Muscle layer of duodenum (tissue), 2 donors: ENCODE measurements at regions not wholly inside any gene's neighbourhood (a gene's known extent, or its start where the extent isn't known, plus 50 kb on each side); places are given as distances from the start of the nearest gene placed in this dataset.

Experiments used
- H3K27ac ChIP-seq: one replicate; pipeline ENCODE4 v1.7.0; 2013; ENCODE audit warnings: mild to moderate bottlenecking, low read length
- H3K27me3 ChIP-seq: one replicate; pipeline ENCODE4 v1.7.0; 2013; ENCODE audit warnings: low read depth, mild to moderate bottlenecking, control low read depth, low read length
- H3K36me3 ChIP-seq, 2 donors: one replicate each; pipeline ENCODE4 v1.7.0; 2013; ENCODE audit warnings: low read length in 2 of 2, control low read depth in 1 of 2, mild to moderate bottlenecking in 1 of 2; ENCODE audit not compliant: insufficient read depth in 2 of 2, control insufficient read depth in 1 of 2
- H3K4me1 ChIP-seq, 2 donors: one replicate each; pipeline ENCODE4 v1.7.0; 2013; ENCODE audit warnings: low read length in 2 of 2, mild to moderate bottlenecking in 2 of 2, control low read depth in 1 of 2, moderate library complexity in 1 of 2; ENCODE audit not compliant: insufficient read depth in 2 of 2, control insufficient read depth in 1 of 2
- H3K4me3 ChIP-seq, 2 donors: one replicate each; pipeline ENCODE4 v1.7.0; 2013; ENCODE audit warnings: low read length in 2 of 2, low read depth in 1 of 2, mild to moderate bottlenecking in 1 of 2
- H3K9me3 ChIP-seq, 2 donors: one replicate each; pipeline ENCODE4 v1.7.0; 2013; ENCODE audit warnings: low read length in 2 of 2, control low read depth in 1 of 2, mild to moderate bottlenecking in 1 of 2; ENCODE audit not compliant: control insufficient read depth in 1 of 2
- donor health status: healthy.

GRCh38 chr9:82331079-82331478 lies 342.5 kb downstream of the SPATA31D1 start:
- H3K4me3 ChIP-seq: no peak overlapping the region

GRCh38 chr9:82332018-82332773 lies 343.6 kb downstream of the SPATA31D1 start:
- H3K27ac ChIP-seq: no peak overlapping the region
- no peak overlapping the region for H3K4me3 ChIP-seq
- H3K9me3 ChIP-seq: no peaks in the 10 kb centered on the region

More at GRCh38 chr9:82331079-82331478, 342.5 kb downstream of the SPATA31D1 start:
- Histone ChIP-seq H3K4me1 (no peaks in the 10 kb centered on the region), H3K36me3 (no peaks in the 10 kb centered on the region), H3K27me3 (no peaks in the 10 kb centered on the region), H3K9me3 (peaks cover 0 to 6% of the 10 kb centered on the region in 2 donors), H3K27ac (no peak overlapping the region)

GRCh38 chr9:82332774-82333152 lies 344.2 kb downstream of the SPATA31D1 start:
- no peaks in the 10 kb centered on the region for H3K36me3 ChIP-seq
- H3K27ac ChIP-seq: no peak overlapping the region
- H3K4me1 ChIP-seq: no peaks in the 10 kb centered on the region
- no peak overlapping the region for H3K4me3 ChIP-seq
- no peaks in the 10 kb centered on the region for H3K27me3 ChIP-seq
- H3K9me3 ChIP-seq: no peaks in the 10 kb centered on the region

More at GRCh38 chr9:82332018-82332773, 343.6 kb downstream of the SPATA31D1 start:
- no peaks in the 10 kb centered on the region for H3K4me1 ChIP-seq
- H3K27me3 ChIP-seq: no peaks in the 10 kb centered on the region
- H3K36me3 ChIP-seq: no peaks in the 10 kb centered on the region

GRCh38 chr9:82333671-82334070 lies 345.1 kb downstream of the SPATA31D1 start:
- Histone ChIP-seq H3K27ac (no peak overlapping the region), H3K4me3 (no peak overlapping the region), H3K27me3 (no peaks in the 10 kb centered on the region), H3K9me3 (no peaks in the 10 kb centered on the region), H3K36me3 (no peaks in the 10 kb centered on the region), H3K4me1 (no peaks in the 10 kb centered on the region)

GRCh38 chr9:82334286-82334685 lies 345.7 kb downstream of the SPATA31D1 start:
- Histone ChIP-seq H3K4me1 (no peaks in the 10 kb centered on the region), H3K9me3 (no peaks in the 10 kb centered on the region), H3K36me3 (no peaks in the 10 kb centered on the region), H3K27me3 (no peaks in the 10 kb centered on the region), H3K27ac (no peak overlapping the region), H3K4me3 (no peak overlapping the region)

GRCh38 chr9:82337351-82337750 lies 348.8 kb downstream of the SPATA31D1 start:
- Histone ChIP-seq H3K27ac (no peak overlapping the region), H3K36me3 (no peaks in the 10 kb centered on the region), H3K4me3 (no peak overlapping the region), H3K27me3 (no peaks in the 10 kb centered on the region), H3K9me3 (no peaks in the 10 kb centered on the region), H3K4me1 (no peaks in the 10 kb centered on the region)

GRCh38 chr9:82342046-82342445 lies 353.5 kb downstream of the SPATA31D1 start:
- Histone ChIP-seq H3K4me3 (no peak overlapping the region), H3K9me3 (peaks cover 0 to 8% of the 10 kb centered on the region in 2 donors), H3K27me3 (no peaks in the 10 kb centered on the region), H3K27ac (no peak overlapping the region), H3K36me3 (no peaks in the 10 kb centered on the region), H3K4me1 (no peaks in the 10 kb centered on the region)

- H3K27me3 ChIP-seq: no peaks in the 10 kb centered on the region
- H3K27ac ChIP-seq: no peak overlapping the region
- H3K9me3 ChIP-seq: peaks cover 0 to 13% of the 10 kb centered on the region in 2 donors
- H3K36me3 ChIP-seq: no peaks in the 10 kb centered on the region
- no peaks in the 10 kb centered on the region for H3K4me1 ChIP-seq
- no peak overlapping the region for H3K4me3 ChIP-seq
Measured at GRCh38 chr9:82346040-82346439, 357.5 kb downstream of the SPATA31D1 start.

- Histone ChIP-seq H3K36me3 (no peaks in the 10 kb centered on the region), H3K4me1 (no peaks in the 10 kb centered on the region), H3K27me3 (no peaks in the 10 kb centered on the region), H3K4me3 (no peak overlapping the region), H3K9me3 (peaks cover 0 to 2% of the 10 kb centered on the region in 2 donors), H3K27ac (no peak overlapping the region)
Measured at GRCh38 chr9:82353631-82354278, 365.2 kb downstream of the SPATA31D1 start.

- Histone ChIP-seq H3K4me1 (no peaks in the 10 kb centered on the region), H3K36me3 (no peaks in the 10 kb centered on the region), H3K27ac (no peak overlapping the region), H3K27me3 (no peaks in the 10 kb centered on the region), H3K4me3 (no peak overlapping the region), H3K9me3 (no peaks in the 10 kb centered on the region)
Measured at GRCh38 chr9:82354279-82354659, 365.7 kb downstream of the SPATA31D1 start.

GRCh38 chr9:82356131-82356530 lies 367.6 kb downstream of the SPATA31D1 start:
- no peaks in the 10 kb centered on the region for H3K9me3 ChIP-seq
- H3K27me3 ChIP-seq: no peaks in the 10 kb centered on the region
- H3K36me3 ChIP-seq: no peaks in the 10 kb centered on the region
- H3K4me1 ChIP-seq: no peaks in the 10 kb centered on the region
- H3K4me3 ChIP-seq: no peak overlapping the region
- H3K27ac ChIP-seq: no peak overlapping the region
